ENCODE measurements at regions not wholly inside any gene's neighbourhood (a gene's known extent, or its start where the extent isn't known, plus 50 kb on each side); places are given as distances from the start of the nearest gene placed in this dataset.

- DNase-seq (ENCODE audit: low spot score), result no peak
These were observed 409.5 kb downstream of the NXPE2 start for GRCh38 chr11:115087791-115088190.

GRCh38 chr11:115092516-115092915, 411.7 kb downstream of the CADM1 start:
- Mint-ChIP-seq H3K4me1 (ENCODE audit: low read depth) (no peaks in the 10 kb centered on the region), H3K9me3 (ENCODE audit: low read depth) (no peaks in the 10 kb centered on the region)
- DNase-seq (ENCODE audit: low spot score), result no peak

More at GRCh38 chr11:115087791-115088190, 409.5 kb downstream of the NXPE2 start:
- Mint-ChIP-seq H3K9me3 (ENCODE audit: low read depth) (no peaks in the 10 kb centered on the region), H3K4me1 (ENCODE audit: low read depth) (no peaks in the 10 kb centered on the region), H3K27me3 (ENCODE audit: low read depth) (peaks cover 24% of the 10 kb centered on the region), H3K4me3 (ENCODE audit: unreplicated experiment) (no peak overlapping the region), H3K36me3 (ENCODE audit: low read depth) (no peaks in the 10 kb centered on the region), H3K27ac (ENCODE audit: unreplicated experiment) (no peak overlapping the region)
- no peak for TF ChIP-seq CTCF (IDR thresholded peaks at IDR 0.05)

GRCh38 chr11:115097796-115098408, 406.3 kb downstream of the CADM1 start:
- DNase-seq (ENCODE audit: low spot score), result no peak
- H3K9me3 Mint-ChIP-seq (ENCODE audit: low read depth), result no peaks in the 10 kb centered on the region
- no peak overlapping the region for H3K4me3 Mint-ChIP-seq (ENCODE audit: unreplicated experiment)
- H3K27me3 Mint-ChIP-seq (ENCODE audit: low read depth), result peaks cover 18% of the 10 kb centered on the region
- no peaks in the 10 kb centered on the region for H3K4me1 Mint-ChIP-seq (ENCODE audit: low read depth)
- no peak overlapping the region for H3K27ac Mint-ChIP-seq (ENCODE audit: unreplicated experiment)
- no peak for TF ChIP-seq CTCF (IDR thresholded peaks at IDR 0.05)
- no peaks in the 10 kb centered on the region for H3K36me3 Mint-ChIP-seq (ENCODE audit: low read depth)

More at GRCh38 chr11:115092516-115092915, 411.7 kb downstream of the CADM1 start:
- H3K27ac Mint-ChIP-seq (ENCODE audit: unreplicated experiment), result no peak overlapping the region
- no peak overlapping the region for H3K4me3 Mint-ChIP-seq (ENCODE audit: unreplicated experiment)
- no peaks in the 10 kb centered on the region for H3K36me3 Mint-ChIP-seq (ENCODE audit: low read depth)
- no peak for TF ChIP-seq CTCF (IDR thresholded peaks at IDR 0.05)
- H3K27me3 Mint-ChIP-seq (ENCODE audit: low read depth), result peaks cover 8% of the 10 kb centered on the region

GRCh38 chr11:115100706-115101105, 403.5 kb downstream of the CADM1 start:
- H3K27me3 Mint-ChIP-seq (ENCODE audit: low read depth), result peaks cover 20% of the 10 kb centered on the region
- no peaks in the 10 kb centered on the region for H3K4me1 Mint-ChIP-seq (ENCODE audit: low read depth)
- no peak for DNase-seq (ENCODE audit: low spot score)
- TF ChIP-seq CTCF (IDR thresholded peaks at IDR 0.05), result no peak
- no peaks in the 10 kb centered on the region for H3K9me3 Mint-ChIP-seq (ENCODE audit: low read depth)
- no peak overlapping the region for H3K27ac Mint-ChIP-seq (ENCODE audit: unreplicated experiment)
- H3K36me3 Mint-ChIP-seq (ENCODE audit: low read depth), result no peaks in the 10 kb centered on the region
- no peak overlapping the region for H3K4me3 Mint-ChIP-seq (ENCODE audit: unreplicated experiment)

GRCh38 chr11:115103921-115104320, 400.3 kb downstream of the CADM1 start:
- Mint-ChIP-seq H3K36me3 (ENCODE audit: low read depth) (no peaks in the 10 kb centered on the region), H3K4me1 (ENCODE audit: low read depth) (no peaks in the 10 kb centered on the region), H3K27ac (ENCODE audit: unreplicated experiment) (no peak overlapping the region), H3K27me3 (ENCODE audit: low read depth) (peaks cover 29% of the 10 kb centered on the region), H3K9me3 (ENCODE audit: low read depth) (no peaks in the 10 kb centered on the region), H3K4me3 (ENCODE audit: unreplicated experiment) (no peak overlapping the region)
- DNase-seq (ENCODE audit: low spot score), result no peak
- peak; percentile 15 for TF ChIP-seq CTCF (IDR thresholded peaks at IDR 0.05)
